ENCODE measurements at regions not wholly inside any gene's neighbourhood (a gene's known extent, or its start where the extent isn't known, plus 50 kb on each side); places are given as distances from the start of the nearest gene placed in this dataset.

GRCh38 chr14:98958048-98958631, 313.9 kb downstream of the BCL11B start:
- TF ChIP-seq CTCF (IDR thresholded peaks at IDR 0.05): no peak
- TF ChIP-seq POLR2AphosphoS5 (IDR thresholded peaks at IDR 0.05): no peak

All from breast epithelium (tissue), 3 donors.